HFFc6 (cell line): ENCODE measurements at regions not wholly inside any gene's neighbourhood (a gene's known extent, or its start where the extent isn't known, plus 50 kb on each side); places are given as distances from the start of the nearest gene placed in this dataset.

Experiments
- DNase-seq: peaks from one replicate; pipeline ENCODE4 v3.0.0-alpha.2; 2018
- H3K27ac Mint-ChIP-seq: 2 replicates; pipeline ENCODE4 v1.8.0; 2020; ENCODE audit warnings: mild to moderate bottlenecking, mixed read lengths
- H3K27me3 Mint-ChIP-seq: 2 replicates; pipeline ENCODE4 v1.8.0; 2021; ENCODE audit warnings: mild to moderate bottlenecking, moderate library complexity, mixed read lengths; ENCODE audit not compliant: insufficient read depth
- H3K36me3 Mint-ChIP-seq: 2 replicates; pipeline ENCODE4 v1.8.0; 2021; ENCODE audit warnings: low read depth, mixed read lengths
- H3K4me1 Mint-ChIP-seq: 2 replicates; pipeline ENCODE4 v1.8.0; 2020; ENCODE audit warnings: low read depth, mixed read lengths
- H3K4me3 Mint-ChIP-seq: 2 replicates; pipeline ENCODE4 v1.8.0; 2020; ENCODE audit warnings: mild to moderate bottlenecking, moderate library complexity, mixed read lengths
- H3K9me3 Mint-ChIP-seq: 2 replicates; pipeline ENCODE4 v1.8.0; 2020; ENCODE audit warnings: mild to moderate bottlenecking, mixed read lengths
- CTCF ChIP-seq: fragments of 200-600 bp; sonication (generic); IDR thresholded peaks from 2 replicates; pipeline ENCODE4 v1.5.0; 2021; ENCODE audit warnings: antibody characterized with exemption, mild to moderate bottlenecking

GRCh38 chr1:181187337-181188126, 99.0 kb downstream of the IER5 start:
- no peaks in the 10 kb centered on the region for H3K4me1 Mint-ChIP-seq
- no peaks in the 10 kb centered on the region for H3K9me3 Mint-ChIP-seq
- no peak for DNase-seq
- no peaks in the 10 kb centered on the region for H3K36me3 Mint-ChIP-seq
- no peak overlapping the region for H3K27ac Mint-ChIP-seq
- H3K4me3 Mint-ChIP-seq = no peak overlapping the region
- no peak for TF ChIP-seq CTCF
- H3K27me3 Mint-ChIP-seq = peaks cover 28% of the 10 kb centered on the region

- H3K4me1 Mint-ChIP-seq = no peaks in the 10 kb centered on the region
- no peak for DNase-seq
- no peaks in the 10 kb centered on the region for H3K9me3 Mint-ChIP-seq
- H3K36me3 Mint-ChIP-seq = no peaks in the 10 kb centered on the region
- H3K27ac Mint-ChIP-seq = no peak overlapping the region
- no peak for TF ChIP-seq CTCF
- H3K27me3 Mint-ChIP-seq = peaks cover 18% of the 10 kb centered on the region
- no peak overlapping the region for H3K4me3 Mint-ChIP-seq
Observed at GRCh38 chr1:181189245-181189644, 100.7 kb downstream of the IER5 start.

GRCh38 chr1:181189691-181190363, 101.3 kb downstream of the IER5 start:
- Mint-ChIP-seq H3K36me3 (no peaks in the 10 kb centered on the region), H3K27me3 (peaks cover 19% of the 10 kb centered on the region), H3K4me3 (no peak overlapping the region), H3K4me1 (no peaks in the 10 kb centered on the region), H3K9me3 (no peaks in the 10 kb centered on the region), H3K27ac (no peak overlapping the region)
- DNase-seq = peak; percentile 36
- peak; percentile 98 for TF ChIP-seq CTCF

GRCh38 chr1:181190364-181191035, 102.0 kb downstream of the IER5 start:
- no peak overlapping the region for H3K4me3 Mint-ChIP-seq
- no peaks in the 10 kb centered on the region for H3K36me3 Mint-ChIP-seq
- DNase-seq = no peak
- H3K9me3 Mint-ChIP-seq = no peaks in the 10 kb centered on the region
- no peak overlapping the region for H3K27ac Mint-ChIP-seq
- TF ChIP-seq CTCF = no peak
- no peaks in the 10 kb centered on the region for H3K4me1 Mint-ChIP-seq
- peaks cover 20% of the 10 kb centered on the region for H3K27me3 Mint-ChIP-seq

- H3K27ac Mint-ChIP-seq = no peak overlapping the region
Observed at GRCh38 chr1:181191494-181192040, 103.1 kb downstream of the IER5 start.

More at GRCh38 chr1:181191494-181192040, 103.1 kb downstream of the IER5 start:
- Mint-ChIP-seq H3K36me3 (no peaks in the 10 kb centered on the region), H3K27me3 (peaks cover 22% of the 10 kb centered on the region), H3K4me1 (no peaks in the 10 kb centered on the region), H3K9me3 (no peaks in the 10 kb centered on the region), H3K4me3 (no peak overlapping the region)
- DNase-seq = no peak
- TF ChIP-seq CTCF = no peak
